HG03060 (cell line): ENCODE measurements at regions not wholly inside any gene's neighbourhood (a gene's known extent, or its start where the extent isn't known, plus 50 kb on each side); places are given as distances from the start of the nearest gene placed in this dataset.
A peak's percentile ranks its signal among the peaks of the same experiment; 100 is the strongest.

Source experiments
- ATAC-seq: cut with Tn5 transposase; IDR thresholded peaks from one replicate; pipeline ENCODE4 v1.9.1; 2021; ENCODE audit warnings: low read depth, moderate number of reproducible peaks; ENCODE audit not compliant: unreplicated experiment

GRCh38 chr1:81583878-81584277, 216.9 kb upstream of the ADGRL2 start:
- ATAC-seq = no peak

- ATAC-seq = no peak
Observed at GRCh38 chr1:81582467-81582986, 218.2 kb upstream of the ADGRL2 start.

- ATAC-seq = no peak
Observed at GRCh38 chr1:81578867-81579266, 221.9 kb upstream of the ADGRL2 start.

GRCh38 chr1:81577004-81577697, 223.6 kb upstream of the ADGRL2 start:
- no peak for ATAC-seq

GRCh38 chr1:81574408-81574807, 226.3 kb upstream of the ADGRL2 start:
- ATAC-seq = no peak

- no peak for ATAC-seq
Observed at GRCh38 chr1:81573458-81573857, 227.3 kb upstream of the ADGRL2 start.

- ATAC-seq = no peak
Observed at GRCh38 chr1:81571946-81572345, 228.8 kb upstream of the ADGRL2 start.

- no peak for ATAC-seq
Observed at GRCh38 chr1:81569761-81570160, 231.0 kb upstream of the ADGRL2 start.

- no peak for ATAC-seq
Observed at GRCh38 chr1:81563632-81564031, 237.1 kb upstream of the ADGRL2 start.

GRCh38 chr1:81562934-81563333, 237.8 kb upstream of the ADGRL2 start:
- ATAC-seq = no peak

- ATAC-seq = no peak
Observed at GRCh38 chr1:81560629-81561028, 240.1 kb upstream of the ADGRL2 start.

GRCh38 chr1:81559662-81560350, 240.9 kb upstream of the ADGRL2 start:
- ATAC-seq = no peak

GRCh38 chr1:81558291-81559076, 242.2 kb upstream of the ADGRL2 start:
- no peak for ATAC-seq

- no peak for ATAC-seq
Observed at GRCh38 chr1:81556968-81557367, 243.8 kb upstream of the ADGRL2 start.

GRCh38 chr1:81554534-81554933, 246.2 kb upstream of the ADGRL2 start:
- no peak for ATAC-seq

GRCh38 chr1:81554108-81554507, 246.6 kb upstream of the ADGRL2 start:
- no peak for ATAC-seq

- no peak for ATAC-seq
Observed at GRCh38 chr1:81553503-81553902, 247.2 kb upstream of the ADGRL2 start.

- no peak for ATAC-seq
Observed at GRCh38 chr1:81551946-81552345, 248.8 kb upstream of the ADGRL2 start.

GRCh38 chr1:81550753-81551152, 250.0 kb upstream of the ADGRL2 start:
- no peak for ATAC-seq

- peak; percentile 44 for ATAC-seq
Observed at GRCh38 chr1:81549588-81550127, 251.1 kb upstream of the ADGRL2 start.
